ENCODE measurements at regions not wholly inside any gene's neighbourhood (a gene's known extent, or its start where the extent isn't known, plus 50 kb on each side); places are given as distances from the start of the nearest gene placed in this dataset.

DNA sequence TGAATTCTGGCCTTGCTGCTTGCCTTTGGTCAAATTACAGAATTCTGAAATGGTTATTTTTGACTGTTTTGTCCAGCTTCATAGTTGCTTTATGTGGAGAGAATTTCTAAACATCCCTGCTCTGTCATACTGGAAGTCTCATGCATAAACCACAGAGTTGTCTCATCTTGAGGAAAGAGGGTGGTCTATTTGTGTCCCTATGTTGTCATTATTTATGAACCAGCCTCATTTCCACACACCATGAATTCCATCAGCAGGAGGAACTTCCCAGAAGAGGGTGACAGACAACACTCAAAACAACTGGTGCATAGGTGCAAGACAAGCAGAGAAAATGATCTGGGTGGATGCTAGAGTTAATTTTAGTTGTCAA is 525.8 kb upstream of the GOT2 start:
- TF ChIP-seq SIN3A (IDR thresholded peaks at IDR 0.05; ENCODE audit: borderline replicate concordance, insufficient read depth, low read length) (no peak), POLR2AphosphoS5 (IDR thresholded peaks at IDR 0.05; ENCODE audit: low read depth, low read length) (no peak), FOXP2 (optimal IDR thresholded peaks at IDR 0.05; ENCODE audit: borderline replicate concordance, extremely low read depth, extremely low read length, insufficient read depth) (no peak), REST (IDR thresholded peaks at IDR 0.05; ENCODE audit: insufficient read depth in 1 of 2, low read depth in 2 of 2, low read length in 2 of 2) (no peak)

All from PFSK-1 (cell line).